GM20000 (cell line): ENCODE measurements at regions not wholly inside any gene's neighbourhood (a gene's known extent, or its start where the extent isn't known, plus 50 kb on each side); places are given as distances from the start of the nearest gene placed in this dataset.

Source experiments
- DNase-seq: peaks from one replicate; pipeline ENCODE4 v3.0.0; 2012; ENCODE audit warnings: low spot score
- TF ChIP-seq, protein P1 (sequence below): IDR thresholded peaks from 2 replicates; pipeline ENCODE4 v1.5.1; 2012; ENCODE audit warnings: mild to moderate bottlenecking, control low read depth; ENCODE audit errors: extremely low read depth, missing control alignments

DNA sequence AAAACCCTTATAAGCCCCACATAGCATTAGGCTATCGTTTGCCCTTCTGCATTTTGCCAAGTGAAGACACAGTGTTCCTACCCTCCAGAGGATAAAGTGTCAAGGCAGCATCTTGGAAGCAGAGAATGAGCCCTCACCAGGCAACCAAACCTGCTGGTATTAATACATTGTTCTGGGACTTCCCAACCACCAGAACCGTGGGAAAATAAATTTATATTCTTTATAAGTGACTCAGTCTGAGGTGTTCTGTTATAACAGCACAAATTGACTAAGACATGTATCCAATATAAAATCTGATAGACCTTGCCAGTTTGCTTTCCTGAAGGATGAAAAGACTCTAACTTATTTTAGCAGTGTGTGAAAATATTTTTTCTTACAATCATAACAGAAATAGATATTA, 792.5 kb upstream of the LRRC4C start:
- TF ChIP-seq, protein P1, sequence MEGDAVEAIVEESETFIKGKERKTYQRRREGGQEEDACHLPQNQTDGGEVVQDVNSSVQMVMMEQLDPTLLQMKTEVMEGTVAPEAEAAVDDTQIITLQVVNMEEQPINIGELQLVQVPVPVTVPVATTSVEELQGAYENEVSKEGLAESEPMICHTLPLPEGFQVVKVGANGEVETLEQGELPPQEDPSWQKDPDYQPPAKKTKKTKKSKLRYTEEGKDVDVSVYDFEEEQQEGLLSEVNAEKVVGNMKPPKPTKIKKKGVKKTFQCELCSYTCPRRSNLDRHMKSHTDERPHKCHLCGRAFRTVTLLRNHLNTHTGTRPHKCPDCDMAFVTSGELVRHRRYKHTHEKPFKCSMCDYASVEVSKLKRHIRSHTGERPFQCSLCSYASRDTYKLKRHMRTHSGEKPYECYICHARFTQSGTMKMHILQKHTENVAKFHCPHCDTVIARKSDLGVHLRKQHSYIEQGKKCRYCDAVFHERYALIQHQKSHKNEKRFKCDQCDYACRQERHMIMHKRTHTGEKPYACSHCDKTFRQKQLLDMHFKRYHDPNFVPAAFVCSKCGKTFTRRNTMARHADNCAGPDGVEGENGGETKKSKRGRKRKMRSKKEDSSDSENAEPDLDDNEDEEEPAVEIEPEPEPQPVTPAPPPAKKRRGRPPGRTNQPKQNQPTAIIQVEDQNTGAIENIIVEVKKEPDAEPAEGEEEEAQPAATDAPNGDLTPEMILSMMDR, result no peak
- no peak for DNase-seq

- DNase-seq, result no peak
- TF ChIP-seq, protein P1, result no peak
Measured at GRCh38 chr11:42253156-42253555, 793.7 kb upstream of the LRRC4C start.

- TF ChIP-seq, protein P1, result no peak
- DNase-seq, result no peak
Measured at GRCh38 chr11:42255906-42256305, 796.5 kb upstream of the LRRC4C start.

DNA sequence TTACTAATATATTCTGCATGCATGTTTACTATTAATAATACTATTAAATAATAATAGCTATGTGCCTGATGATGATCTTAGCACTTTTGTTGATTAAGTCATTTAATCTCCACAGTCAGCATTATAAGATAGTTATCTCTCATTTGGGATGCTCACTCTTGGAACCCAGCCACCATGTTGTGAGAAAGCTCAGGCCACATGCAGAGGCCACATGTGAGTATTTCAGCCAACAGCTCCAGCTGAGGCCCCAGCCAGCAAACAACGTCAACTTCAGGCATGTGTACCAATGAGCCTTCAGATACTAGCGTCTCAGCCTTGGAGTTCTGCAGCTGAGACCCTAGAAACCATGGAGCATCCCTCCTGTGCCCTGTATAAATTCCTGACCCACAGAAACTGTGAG, 798.1 kb upstream of the LRRC4C start:
- no peak for DNase-seq
- TF ChIP-seq, protein P1, result no peak

DNA sequence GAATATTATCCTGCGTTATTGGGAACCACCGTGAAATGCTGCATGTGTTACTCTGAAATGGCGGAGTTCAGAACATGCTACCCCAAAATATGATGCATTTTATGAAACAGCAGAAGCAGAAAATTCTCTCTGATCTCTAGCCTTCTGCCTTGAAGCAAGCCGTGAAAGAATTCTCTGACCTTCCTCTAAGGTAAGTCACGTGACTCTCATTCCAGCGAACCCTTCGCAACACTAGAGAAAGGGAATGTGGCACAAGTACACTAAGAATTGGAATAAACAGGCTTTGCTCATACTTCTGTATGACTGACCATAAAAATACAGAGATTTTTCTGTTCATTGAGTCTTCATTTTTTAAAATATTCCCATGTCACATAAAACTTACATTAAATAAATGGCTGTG, 805.6 kb upstream of the LRRC4C start:
- no peak for DNase-seq
- TF ChIP-seq, protein P1, result no peak

DNA sequence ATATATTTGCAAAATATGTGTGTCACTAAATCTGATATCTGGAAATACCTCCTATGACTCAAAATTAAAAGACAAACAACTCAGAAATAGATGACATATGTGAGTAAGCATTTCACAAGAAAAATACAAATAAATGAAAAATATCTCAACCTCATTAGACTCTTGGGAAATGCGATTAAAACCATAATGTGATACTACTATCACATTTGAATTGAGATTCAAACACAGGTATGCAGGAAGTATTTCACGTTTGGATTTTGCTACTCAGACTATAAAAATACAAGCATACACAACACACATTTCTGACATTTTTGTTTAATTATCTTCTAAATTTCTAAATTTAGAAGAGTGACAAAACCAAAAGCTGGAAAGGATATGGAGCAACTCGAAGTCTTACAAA, 811.9 kb upstream of the LRRC4C start:
- TF ChIP-seq, protein P1, result no peak

DNA sequence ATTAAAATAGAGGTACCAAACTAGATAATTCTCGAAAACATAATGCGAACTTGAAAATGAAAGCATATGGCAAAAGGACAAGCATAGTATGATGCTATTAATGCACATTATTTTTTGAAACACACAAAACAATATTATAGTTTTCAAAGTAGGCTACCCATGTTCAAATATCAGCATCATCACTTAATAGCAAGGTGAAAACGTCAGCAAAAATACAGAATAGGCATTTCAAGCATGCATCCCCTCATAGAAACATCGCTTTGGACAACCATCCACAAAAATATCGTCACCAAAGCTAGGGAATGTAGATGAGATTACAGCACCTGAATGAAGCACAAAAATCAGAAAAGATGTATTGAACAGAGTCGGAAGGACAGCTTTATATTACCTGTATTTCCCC, 814.5 kb upstream of the LRRC4C start:
- TF ChIP-seq, protein P1, result no peak
- no peak for DNase-seq

More for the DNA sequence above, 811.9 kb upstream of the LRRC4C start:
- DNase-seq, result no peak
